ENCODE measurements at regions not wholly inside any gene's neighbourhood (a gene's known extent, or its start where the extent isn't known, plus 50 kb on each side); places are given as distances from the start of the nearest gene placed in this dataset.

GRCh38 chr2:52821631-52822030, 946.0 kb upstream of the CHAC2 start:
- no peak for TF ChIP-seq CTCF (IDR thresholded peaks at IDR 0.05)
- TF ChIP-seq BCL3 (IDR thresholded peaks at IDR 0.05), result no peak
- TF ChIP-seq SMC3 (IDR thresholded peaks at IDR 0.05), result no peak
- no peak; a peak in 1 of 5 replicates for TF ChIP-seq RAD21 (conservative IDR thresholded peaks at IDR 0.05 in 1 of 2, IDR thresholded peaks at IDR 0.05 in 1 of 2)
- no peak for TF ChIP-seq POLR2AphosphoS2 (conservative IDR thresholded peaks at IDR 0.05; ENCODE audit: low read length)
- no peak for TF ChIP-seq CEBPB (IDR thresholded peaks at IDR 0.05)
- no peak for TF ChIP-seq RNF2 (IDR thresholded peaks at IDR 0.05; ENCODE audit: borderline replicate concordance, low read depth)
- no peak for TF ChIP-seq CHD4 (IDR thresholded peaks at IDR 0.05; ENCODE audit: borderline replicate concordance)
- TF ChIP-seq TFCP2L1 (CRISPR knock-in tag; IDR thresholded peaks at IDR 0.05), result no peak

Measured in A549 (cell line).